Caco-2 (cell line): ENCODE measurements at regions not wholly inside any gene's neighbourhood (a gene's known extent, or its start where the extent isn't known, plus 50 kb on each side); places are given as distances from the start of the nearest gene placed in this dataset.

Experiments
- BruUV-seq: library from RNA; stranded (reverse); fragments of 400-500 nt; replicated peaks from 2 replicates; lab custom pipeline; 2021; lab: Mats Ljungman, UMichigan
- CTCF ChIA-PET: fragments of 300-600 bp; sonication (Branson Sonifier 250); formaldehyde crosslinking; loops from one replicate; lab custom pipeline; 2022; ENCODE audit warnings: antibody characterized with exemption; lab: Charles Lee
- POLR2A ChIA-PET: fragments of 300-600 bp; sonication (Branson Sonifier 250); formaldehyde crosslinking; loops from one replicate; lab custom pipeline; 2022; ENCODE audit warnings: antibody characterized with exemption; lab: Charles Lee
- DNase-seq, 2 experiments: peaks; one replicate each; pipeline versions ENCODE4 v3.0.0 to v3.0.0-alpha.2; 2020 to 2022
- H3K27me3 ChIP-seq: replicated peaks from 2 replicates; pipeline ENCODE4 v1.6.0; 2011; ENCODE audit warnings: low read length; ENCODE audit not compliant: control insufficient read depth, insufficient read depth
- H3K36me3 ChIP-seq: 2 replicates; pipeline ENCODE4 v1.5.1; 2011; ENCODE audit warnings: low read length; ENCODE audit not compliant: control insufficient read depth, insufficient read depth
- H3K4me1 ChIP-seq: fragments of 250-450 bp; sonication (Bioruptor Pico); 2 replicates; pipeline ENCODE4 v1.5.1; 2020; ENCODE audit warnings: mild to moderate bottlenecking
- H3K4me3 ChIP-seq: 2 replicates; pipeline ENCODE4 v1.5.1; 2011; ENCODE audit warnings: low read depth, mild to moderate bottlenecking, control low read depth, low read length
- H3K9me3 ChIP-seq: fragments of 250-450 bp; sonication (Bioruptor Pico); 2 replicates; pipeline ENCODE4 v1.5.1; 2020; ENCODE audit warnings: mild to moderate bottlenecking, moderate library complexity
- H3K27ac Mint-ChIP-seq: one replicate; pipeline ENCODE4 v1.8.0; 2022; ENCODE audit warnings: mixed read lengths; ENCODE audit not compliant: unreplicated experiment
- H3K27me3 Mint-ChIP-seq: one replicate; pipeline ENCODE4 v1.8.0; 2022; ENCODE audit warnings: mixed read lengths; ENCODE audit not compliant: insufficient read depth, unreplicated experiment
- H3K36me3 Mint-ChIP-seq: one replicate; pipeline ENCODE4 v1.8.0; 2022; ENCODE audit warnings: mild to moderate bottlenecking, mixed read lengths; ENCODE audit not compliant: insufficient read depth, unreplicated experiment
- H3K4me1 Mint-ChIP-seq: one replicate; pipeline ENCODE4 v1.8.0; 2022; ENCODE audit warnings: low read depth, mixed read lengths; ENCODE audit not compliant: unreplicated experiment
- H3K4me3 Mint-ChIP-seq: one replicate; pipeline ENCODE4 v1.8.0; 2022; ENCODE audit warnings: mild to moderate bottlenecking, moderate library complexity, mixed read lengths; ENCODE audit not compliant: unreplicated experiment
- H3K9me3 Mint-ChIP-seq: one replicate; pipeline ENCODE4 v1.8.0; 2022; ENCODE audit warnings: mixed read lengths; ENCODE audit not compliant: unreplicated experiment
- CTCF ChIP-seq, 2 experiments: fragments of 200-600 bp in 1 of 2; IDR thresholded peaks; 1 replicate in 1 of 2; 2 replicates in 1 of 2; pipeline versions ENCODE4 v1.5.1 to v1.8.0; 2011 to 2022; ENCODE audit warnings: antibody characterized with exemption in 1 of 2, control low read depth in 1 of 2, inconsistent platforms in 1 of 2, low read depth in 1 of 2, low read length in 1 of 2, mild to moderate bottlenecking in 1 of 2, moderate library complexity in 1 of 2; ENCODE audit not compliant: insufficient read depth in 1 of 2, severe bottlenecking in 1 of 2, unreplicated experiment in 1 of 2
- intact Hi-C: fragments of 100-400 bp; cut with micrococcal nuclease; formaldehyde crosslinking; loops from one replicate; pipeline ENCODE4 v1.10.0; 2022; ENCODE audit not compliant: unreplicated experiment

- no TSS peak for BruUV-seq
- no peak overlapping the region for H3K27ac Mint-ChIP-seq
- no peaks in the 10 kb centered on the region for H3K36me3 Mint-ChIP-seq
- Histone ChIP-seq H3K9me3 (no peaks in the 10 kb centered on the region), H3K4me1 (no peaks in the 10 kb centered on the region), H3K4me3 (no peak overlapping the region), H3K36me3 (no peaks in the 10 kb centered on the region), H3K27me3 (no peaks in the 10 kb centered on the region)
- TF ChIP-seq CTCF (IDR thresholded peaks at IDR 0.05; ENCODE audit: insufficient read depth in 1 of 2, low read depth in 1 of 2, low read length in 1 of 2, severe bottlenecking in 1 of 2, unreplicated experiment in 1 of 2), result no peak
- DNase-seq, result no peak
- no peaks in the 10 kb centered on the region for H3K9me3 Mint-ChIP-seq
- H3K4me1 Mint-ChIP-seq, result no peaks in the 10 kb centered on the region
- intact Hi-C loops, result no loop called here
- CTCF ChIA-PET, result no interaction called here
- H3K4me3 Mint-ChIP-seq, result no peak overlapping the region
- POLR2A ChIA-PET, result no interaction called here
- H3K27me3 Mint-ChIP-seq, result peaks cover 6% of the 10 kb centered on the region
Measured at GRCh38 chr1:187871177-187871845, 1042.6 kb downstream of the PLA2G4A start.

- Histone ChIP-seq H3K36me3 (no peaks in the 10 kb centered on the region), H3K9me3 (no peaks in the 10 kb centered on the region), H3K27me3 (no peaks in the 10 kb centered on the region), H3K4me3 (no peak overlapping the region), H3K4me1 (no peaks in the 10 kb centered on the region)
- no TSS peak for BruUV-seq
- CTCF ChIA-PET, result no interaction called here
- no peak for DNase-seq
- no peak for TF ChIP-seq CTCF (IDR thresholded peaks at IDR 0.05; ENCODE audit: insufficient read depth in 1 of 2, low read depth in 1 of 2, low read length in 1 of 2, severe bottlenecking in 1 of 2, unreplicated experiment in 1 of 2)
- Mint-ChIP-seq H3K9me3 (no peaks in the 10 kb centered on the region), H3K4me1 (no peaks in the 10 kb centered on the region), H3K4me3 (no peak overlapping the region), H3K27ac (no peak overlapping the region), H3K27me3 (peaks cover 6% of the 10 kb centered on the region), H3K36me3 (no peaks in the 10 kb centered on the region)
- POLR2A ChIA-PET, result no interaction called here
- intact Hi-C loops, result no loop called here
Measured at GRCh38 chr1:187872550-187872949, 1043.8 kb downstream of the PLA2G4A start.

DNA sequence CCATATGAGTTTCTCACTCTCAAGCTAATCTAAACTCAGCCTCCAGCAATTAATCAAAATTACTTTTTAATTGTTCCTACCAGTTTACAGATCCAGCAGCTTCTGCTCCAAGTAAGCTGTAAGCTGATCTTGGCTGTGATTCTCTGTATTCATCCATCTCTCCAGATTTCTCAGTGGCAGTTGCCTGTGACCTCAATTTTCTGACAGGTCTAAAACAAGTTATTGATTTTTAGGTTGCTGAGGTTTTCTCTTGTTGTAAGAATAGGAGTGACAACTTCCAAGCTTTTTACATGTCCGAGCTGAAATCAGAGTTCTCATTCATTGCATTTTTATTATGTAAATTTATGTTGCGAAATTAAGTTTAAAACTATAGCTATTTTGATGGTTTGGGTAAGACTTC is 1044.4 kb downstream of the PLA2G4A start:
- Histone ChIP-seq H3K9me3 (no peaks in the 10 kb centered on the region), H3K4me1 (no peaks in the 10 kb centered on the region), H3K27me3 (no peaks in the 10 kb centered on the region), H3K36me3 (no peaks in the 10 kb centered on the region), H3K4me3 (no peak overlapping the region)
- no peak for TF ChIP-seq CTCF (IDR thresholded peaks at IDR 0.05; ENCODE audit: insufficient read depth in 1 of 2, low read depth in 1 of 2, low read length in 1 of 2, severe bottlenecking in 1 of 2, unreplicated experiment in 1 of 2)
- CTCF ChIA-PET, result interaction anchor here (0.6 kb wide), 1 partner anchor 26 kb away, joined by 3 read pairs; no protein-coding TSS in a partner anchor
- H3K4me3 Mint-ChIP-seq, result no peak overlapping the region
- no TSS peak for BruUV-seq
- H3K4me1 Mint-ChIP-seq, result no peaks in the 10 kb centered on the region
- no peak overlapping the region for H3K27ac Mint-ChIP-seq
- H3K27me3 Mint-ChIP-seq, result peaks cover 1% of the 10 kb centered on the region
- POLR2A ChIA-PET, result no interaction called here
- DNase-seq, result no peak
- H3K36me3 Mint-ChIP-seq, result no peaks in the 10 kb centered on the region
- intact Hi-C loops, result no loop called here
- H3K9me3 Mint-ChIP-seq, result no peaks in the 10 kb centered on the region
